GM12873 (cell line): ENCODE measurements at regions not wholly inside any gene's neighbourhood (a gene's known extent, or its start where the extent isn't known, plus 50 kb on each side); places are given as distances from the start of the nearest gene placed in this dataset.

Experiments used
- CTCF ChIP-seq: IDR thresholded peaks from 2 replicates; pipeline ENCODE4 v1.5.1; 2012; ENCODE audit warnings: low read depth, mild to moderate bottlenecking, moderate library complexity, low read length, control low read depth; ENCODE audit not compliant: insufficient read depth; ENCODE audit errors: missing control alignments

GRCh38 chr7:80380957-80381356 is 130.9 kb downstream of the GNAT3 start:
- TF ChIP-seq CTCF = no peak

- TF ChIP-seq CTCF = no peak
These were observed 132.6 kb downstream of the GNAT3 start for GRCh38 chr7:80379034-80379982.

- no peak for TF ChIP-seq CTCF
These were observed 137.5 kb downstream of the GNAT3 start for GRCh38 chr7:80374321-80374720.

GRCh38 chr7:80373429-80374032 is 138.3 kb downstream of the GNAT3 start:
- TF ChIP-seq CTCF = no peak

GRCh38 chr7:80372415-80372814 is 139.4 kb downstream of the GNAT3 start:
- TF ChIP-seq CTCF = no peak

- no peak for TF ChIP-seq CTCF
These were observed 141.3 kb downstream of the GNAT3 start for GRCh38 chr7:80370587-80370986.

- TF ChIP-seq CTCF = no peak
These were observed 142.5 kb downstream of the GNAT3 start for GRCh38 chr7:80369321-80369720.
